ENCODE measurements at regions not wholly inside any gene's neighbourhood (a gene's known extent, or its start where the extent isn't known, plus 50 kb on each side); places are given as distances from the start of the nearest gene placed in this dataset.

DNA sequence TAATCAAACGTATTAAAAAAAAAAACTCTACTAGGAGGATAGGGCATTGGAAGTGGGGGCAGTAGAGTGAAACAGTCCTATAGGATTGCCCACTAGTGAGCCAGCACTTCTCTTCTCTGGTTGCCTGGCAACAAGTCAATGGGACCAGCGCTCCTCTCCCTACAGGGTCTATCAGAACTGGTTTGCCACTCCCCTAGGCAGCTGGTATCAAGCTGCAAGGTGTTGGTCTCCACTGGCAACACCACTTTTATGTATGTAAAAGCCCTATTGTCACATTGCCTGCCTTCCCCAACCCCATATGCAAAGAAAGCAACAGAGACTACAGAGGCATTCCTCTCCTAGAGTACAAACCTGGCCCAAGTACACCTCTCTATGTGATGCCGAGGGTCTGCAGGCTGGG is 166.9 kb upstream of the MCHR2 start:
- H3K4me3 ChIP-seq (ENCODE audit: low read depth, low read length): no peak overlapping the region
- DNase-seq (ENCODE audit: low read depth): no peak

- no peak for DNase-seq (ENCODE audit: low read depth)
These were observed 161.1 kb upstream of the MCHR2 start for GRCh38 chr6:100155141-100155540.

GRCh38 chr6:100153636-100154275 is 159.7 kb upstream of the MCHR2 start:
- DNase-seq (ENCODE audit: low read depth): no peak
- H3K4me3 ChIP-seq (ENCODE audit: low read depth, low read length): no peak overlapping the region

More at GRCh38 chr6:100155141-100155540, 161.1 kb upstream of the MCHR2 start:
- no peak overlapping the region for H3K4me3 ChIP-seq (ENCODE audit: low read depth, low read length)

DNA sequence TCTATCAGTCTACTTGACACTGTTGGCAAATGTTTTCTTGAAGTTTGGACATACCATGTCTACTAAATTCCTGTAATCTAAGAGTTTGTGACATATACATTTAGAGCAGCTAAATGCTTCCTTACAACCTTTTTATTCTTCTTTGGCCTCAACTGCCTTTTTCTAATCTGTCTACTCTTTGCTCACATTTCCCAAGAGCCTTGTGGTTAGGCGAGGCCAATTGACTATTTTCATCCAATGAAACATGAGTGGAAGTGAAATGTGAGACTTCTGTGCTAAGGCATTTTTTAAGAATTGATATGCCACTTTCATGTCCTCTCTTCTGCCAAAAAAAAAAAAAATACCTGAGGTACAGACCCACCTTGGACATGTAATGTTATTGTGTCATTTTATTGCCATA is 158.2 kb upstream of the MCHR2 start:
- DNase-seq (ENCODE audit: low read depth): no peak
- no peak overlapping the region for H3K4me3 ChIP-seq (ENCODE audit: low read depth, low read length)

GRCh38 chr6:100144991-100145390 is 151.0 kb upstream of the MCHR2 start:
- no peak for DNase-seq (ENCODE audit: low read depth)
- no peak overlapping the region for H3K4me3 ChIP-seq (ENCODE audit: low read depth, low read length)

DNA sequence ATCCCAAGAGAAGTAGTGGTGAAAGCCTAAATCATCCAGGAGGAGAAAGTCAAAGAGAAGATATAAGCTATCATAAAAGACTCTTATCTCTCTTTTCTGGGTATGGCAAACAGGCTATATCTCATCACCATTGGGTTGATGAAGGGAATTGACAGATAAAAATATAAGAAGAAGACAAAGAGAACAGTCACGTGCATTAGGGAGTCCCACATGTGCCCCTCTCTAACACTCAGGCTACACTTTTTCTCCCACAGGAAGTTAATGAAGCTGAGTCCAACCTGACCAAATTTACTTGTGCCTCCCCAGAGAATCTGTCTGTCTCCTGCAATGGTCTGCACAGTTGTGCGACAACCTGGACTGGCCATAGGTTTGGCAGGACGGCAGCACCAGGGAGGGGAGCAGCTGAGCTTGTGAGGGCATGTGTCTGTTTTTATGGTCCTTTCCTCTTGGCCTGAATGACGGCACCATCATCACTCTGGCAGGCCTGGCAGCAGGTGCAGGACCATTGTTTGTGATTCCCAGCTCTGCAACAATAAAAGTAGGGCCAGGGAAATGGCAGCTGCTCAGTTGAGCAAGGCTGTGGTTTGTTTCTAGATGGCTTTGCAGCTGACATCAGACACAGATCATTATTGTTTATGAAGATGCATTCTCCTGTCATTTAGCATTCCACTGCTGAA is 144.5 kb upstream of the MCHR2 start:
- no peak overlapping the region for H3K4me3 ChIP-seq (ENCODE audit: low read depth, low read length)
- peak; percentile 64 for DNase-seq (ENCODE audit: low read depth)

DNA sequence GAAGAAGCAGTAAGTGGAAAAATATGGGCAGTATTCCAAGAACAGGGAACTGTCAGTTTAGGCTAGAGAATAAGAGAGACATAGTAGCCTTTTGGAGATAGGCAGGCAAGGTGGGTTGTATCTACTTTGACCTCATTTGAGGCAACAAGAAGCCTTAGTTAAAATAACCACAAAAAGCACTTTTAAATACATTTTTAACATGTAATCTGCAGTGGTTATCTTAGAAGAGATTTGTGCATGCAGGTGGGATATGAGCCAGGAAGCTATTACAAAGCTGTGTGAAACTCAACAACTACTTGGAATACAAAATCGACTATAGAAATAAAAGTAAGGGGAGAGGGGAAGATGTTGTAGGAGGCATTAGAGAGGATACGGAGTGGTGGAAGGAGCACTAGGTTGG is 143.7 kb upstream of the MCHR2 start:
- no peak for DNase-seq (ENCODE audit: low read depth)

GRCh38 chr6:100136590-100136989 is 142.6 kb upstream of the MCHR2 start:
- H3K4me3 ChIP-seq (ENCODE audit: low read depth, low read length): no peak overlapping the region
- DNase-seq (ENCODE audit: low read depth): no peak

More for the DNA sequence above, 143.7 kb upstream of the MCHR2 start:
- H3K4me3 ChIP-seq (ENCODE audit: low read depth, low read length): no peak overlapping the region

- H3K4me3 ChIP-seq (ENCODE audit: low read depth, low read length): no peak overlapping the region
- no peak for DNase-seq (ENCODE audit: low read depth)
These were observed 142.0 kb upstream of the MCHR2 start for GRCh38 chr6:100135977-100136376.

- DNase-seq (ENCODE audit: low read depth): no peak
- no peak overlapping the region for H3K4me3 ChIP-seq (ENCODE audit: low read depth, low read length)
These were observed 140.7 kb upstream of the MCHR2 start for GRCh38 chr6:100134703-100135102.

DNA sequence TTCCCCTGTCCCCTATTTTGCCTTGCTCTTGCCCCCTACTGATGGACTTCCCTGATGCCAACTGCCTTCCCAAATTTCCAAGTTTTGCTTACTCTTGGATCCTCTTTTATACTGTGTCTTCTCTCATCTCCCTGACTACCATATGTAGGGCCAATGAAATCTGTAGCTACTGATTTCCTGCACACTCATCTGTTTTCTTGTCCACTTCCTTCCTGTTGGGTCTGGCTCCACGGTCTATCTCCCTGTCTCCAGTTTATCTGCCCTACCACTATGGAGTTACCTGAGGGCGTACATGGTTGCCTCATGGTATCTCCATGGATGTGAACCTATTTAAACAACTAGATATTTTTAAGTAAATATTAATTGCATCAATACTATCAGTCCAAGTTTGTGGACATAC is 140.3 kb upstream of the MCHR2 start:
- H3K4me3 ChIP-seq (ENCODE audit: low read depth, low read length): no peak overlapping the region
- DNase-seq (ENCODE audit: low read depth): no peak

DNA sequence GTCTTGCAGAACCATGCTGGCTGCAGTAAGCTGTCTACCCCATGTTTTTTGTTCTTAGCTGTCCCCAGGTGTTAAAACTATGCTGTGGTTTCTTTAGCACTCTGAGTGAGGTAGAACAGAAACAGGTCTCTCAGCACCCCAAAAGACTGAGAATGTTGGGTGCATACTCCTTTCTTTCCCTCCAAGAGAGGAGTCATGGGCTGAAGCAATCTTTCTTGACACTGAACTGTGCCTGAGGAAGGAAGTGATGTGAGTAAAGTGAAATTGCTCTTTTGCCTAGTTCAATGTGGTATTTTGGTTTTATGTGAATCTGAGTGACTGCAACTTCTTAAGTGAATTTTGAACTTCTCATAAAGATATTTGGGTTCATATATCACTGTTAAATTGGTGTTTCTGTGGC is 138.0 kb upstream of the MCHR2 start:
- H3K4me3 ChIP-seq (ENCODE audit: low read depth, low read length): no peak overlapping the region
- DNase-seq (ENCODE audit: low read depth): no peak

- H3K4me3 ChIP-seq (ENCODE audit: low read depth, low read length): no peak overlapping the region
- DNase-seq (ENCODE audit: low read depth): no peak
These were observed 136.6 kb upstream of the MCHR2 start for GRCh38 chr6:100130630-100131029.

DNA sequence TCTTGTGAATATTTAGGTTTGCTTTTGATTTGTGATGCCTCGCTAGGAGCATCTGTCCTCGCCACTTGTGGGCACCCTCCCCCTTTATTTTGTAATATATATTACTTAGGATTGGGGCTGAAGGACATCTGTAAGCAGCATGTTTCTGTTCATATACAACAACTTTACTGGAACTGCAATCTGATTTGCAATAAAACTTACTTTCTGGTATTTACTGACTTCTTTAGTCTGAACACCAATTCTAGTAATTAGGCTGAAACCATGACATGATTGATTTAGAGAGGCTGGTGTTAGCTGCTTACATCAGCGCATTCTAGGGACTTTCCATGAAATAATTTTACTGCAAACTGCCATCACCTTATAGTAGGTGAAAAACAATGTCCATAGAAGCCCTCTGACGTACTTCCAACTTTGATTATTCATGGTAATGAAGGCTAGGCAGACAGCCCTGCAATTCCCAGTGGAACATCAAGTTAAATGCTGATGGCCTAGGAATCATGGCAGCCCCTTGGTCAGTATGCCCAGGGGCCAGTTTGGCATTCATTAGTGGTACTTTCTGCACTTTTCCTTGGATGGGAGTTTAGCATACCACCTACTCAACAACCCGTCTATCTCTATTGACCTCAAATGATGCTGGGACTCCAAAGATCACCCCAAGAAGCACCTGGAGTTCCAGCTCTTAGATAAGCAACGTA is 132.9 kb upstream of the MCHR2 start:
- no peak for DNase-seq (ENCODE audit: low read depth)
- no peak overlapping the region for H3K4me3 ChIP-seq (ENCODE audit: low read depth, low read length)

DNA sequence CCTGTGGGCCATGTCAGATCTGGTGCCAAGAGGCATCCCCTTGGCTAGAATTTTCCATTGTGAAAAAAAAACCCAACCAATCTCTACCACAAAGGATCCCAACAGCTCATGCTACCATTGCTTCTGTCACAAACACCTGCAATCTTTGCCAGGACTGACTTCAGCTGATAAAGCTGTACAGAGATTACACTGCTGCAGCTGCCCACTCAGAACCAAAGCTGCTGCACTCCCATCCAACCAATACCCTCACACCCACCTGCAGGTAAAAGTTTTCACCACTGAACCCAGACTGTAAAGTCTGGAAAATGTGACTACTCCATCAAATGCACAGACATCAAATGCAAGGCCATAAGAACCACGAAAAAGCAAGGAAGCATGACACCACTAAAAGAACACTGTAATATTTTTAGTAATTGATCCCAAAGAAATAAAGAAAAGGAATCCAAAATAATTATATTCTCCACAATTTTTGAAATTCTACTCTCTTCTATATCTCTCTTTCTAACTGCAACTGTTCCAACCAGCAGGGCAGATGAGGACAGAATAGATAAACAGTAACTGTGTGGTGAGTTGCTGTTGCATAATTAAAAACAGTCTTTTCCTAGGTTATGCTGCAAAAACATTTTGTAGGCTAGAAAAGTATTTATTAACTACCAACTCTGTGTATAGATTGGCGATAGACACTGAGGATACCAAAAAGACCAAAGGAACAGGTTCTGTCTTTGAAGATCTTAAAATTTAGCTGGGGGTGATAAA is 128.0 kb upstream of the MCHR2 start:
- no peak overlapping the region for H3K4me3 ChIP-seq (ENCODE audit: low read depth, low read length)
- DNase-seq (ENCODE audit: low read depth): no peak

DNA sequence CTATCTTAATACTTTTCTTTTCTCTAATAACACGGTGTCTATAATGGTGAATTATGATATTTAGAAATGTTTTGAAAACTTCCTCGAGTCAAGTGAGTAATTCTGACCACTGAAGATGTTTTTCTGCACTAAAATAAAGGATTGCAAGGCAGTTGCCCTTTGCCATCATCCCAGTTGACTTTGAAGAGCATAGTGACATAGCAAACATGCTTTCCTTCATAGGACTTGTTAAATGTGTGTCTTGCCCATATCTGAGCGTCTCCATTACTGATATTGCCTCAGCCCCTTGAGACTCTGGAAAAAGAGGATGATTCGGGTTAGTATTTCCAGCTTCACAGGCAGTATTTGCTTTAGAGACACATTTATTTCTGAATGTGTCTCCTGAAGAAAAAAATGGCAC is 125.2 kb upstream of the MCHR2 start:
- H3K4me3 ChIP-seq (ENCODE audit: low read depth, low read length): no peak overlapping the region
- no peak for DNase-seq (ENCODE audit: low read depth)

DNA sequence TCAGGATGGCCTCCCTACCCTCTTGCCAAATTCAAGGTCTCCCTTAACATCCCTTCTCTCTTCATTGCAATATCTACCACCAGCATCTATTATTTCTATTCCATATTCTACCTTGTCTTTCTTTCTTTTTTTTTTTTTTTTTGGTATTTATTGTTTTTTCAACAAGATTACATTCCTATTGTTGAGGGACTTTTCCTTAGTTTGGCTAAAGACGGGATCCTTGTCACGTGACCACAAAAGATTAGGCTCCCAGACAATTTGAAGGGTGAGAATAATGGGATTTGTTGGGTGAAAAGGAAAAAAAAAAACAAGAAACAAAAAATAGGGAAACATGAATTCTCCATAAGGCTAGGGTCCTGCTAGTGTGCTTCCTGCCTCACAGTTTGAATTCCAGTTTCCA is 124.3 kb upstream of the MCHR2 start:
- DNase-seq (ENCODE audit: low read depth): no peak
- no peak overlapping the region for H3K4me3 ChIP-seq (ENCODE audit: low read depth, low read length)

GRCh38 chr6:100117680-100118079 is 123.7 kb upstream of the MCHR2 start:
- H3K4me3 ChIP-seq (ENCODE audit: low read depth, low read length): no peak overlapping the region
- DNase-seq (ENCODE audit: low read depth): no peak

- no peak overlapping the region for H3K4me3 ChIP-seq (ENCODE audit: low read depth, low read length)
- DNase-seq (ENCODE audit: low read depth): peak; percentile 36
These were observed 122.6 kb upstream of the MCHR2 start for GRCh38 chr6:100116411-100117194.
